PC-3 (cell line): ENCODE measurements at regions not wholly inside any gene's neighbourhood (a gene's known extent, or its start where the extent isn't known, plus 50 kb on each side); places are given as distances from the start of the nearest gene placed in this dataset.

Experiments
- ATAC-seq: fragments of 200-7000 bp; cut with Tn5 transposase; 2 replicates; pipeline ENCODE4 v1.9.1; 2020; ENCODE audit warnings: mild to moderate bottlenecking, moderate library complexity
- BruUV-seq: library from RNA; stranded (reverse); fragments of 400-500 nt; replicated peaks from 2 replicates; lab custom pipeline; 2021; lab: Mats Ljungman, UMichigan
- CTCF ChIA-PET: fragments of 300-600 bp; sonication (Branson Sonifier 250); formaldehyde crosslinking; loops from one replicate; lab custom pipeline; 2022; ENCODE audit warnings: antibody characterized with exemption; lab: Charles Lee
- POLR2A ChIA-PET: fragments of 300-600 bp; sonication (Branson Sonifier 250); formaldehyde crosslinking; loops from one replicate; lab custom pipeline; 2022; ENCODE audit warnings: antibody characterized with exemption; ENCODE audit not compliant: unreplicated experiment; lab: Charles Lee
- DNase-seq: peaks from one replicate; pipeline ENCODE4 v3.0.0-alpha.2; 2015
- H2AFZ ChIP-seq: fragments of 300-600 bp; sonication (generic); 2 replicates; pipeline ENCODE4 v1.6.0; 2016; ENCODE audit warnings: antibody characterized with exemption, low read length
- H3F3A ChIP-seq: fragments of 300-600 bp; sonication (generic); one replicate; pipeline ENCODE4 v1.6.0; 2017; ENCODE audit warnings: antibody characterized with exemption, low read length, control low read depth, mild to moderate bottlenecking; ENCODE audit not compliant: unreplicated experiment
- H3K27ac ChIP-seq: fragments of 300-600 bp; sonication (generic); 2 replicates; pipeline ENCODE4 v1.5.1; 2016; ENCODE audit warnings: mild to moderate bottlenecking, low read length
- H3K27me3 ChIP-seq: fragments of 300-600 bp; sonication (generic); 2 replicates; pipeline ENCODE4 v1.6.1; 2016; ENCODE audit warnings: low read length, mixed read lengths
- H3K36me3 ChIP-seq: fragments of 300-600 bp; sonication (generic); 2 replicates; pipeline ENCODE4 v1.6.1; 2016; ENCODE audit warnings: low read depth, mixed run types, low read length, mixed read lengths
- H3K4me1 ChIP-seq: fragments of 300-600 bp; sonication (generic); 2 replicates; pipeline ENCODE4 v1.5.1; 2016; ENCODE audit warnings: low read length; ENCODE audit not compliant: insufficient read depth
- H3K4me2 ChIP-seq: fragments of 300-600 bp; sonication (generic); 2 replicates; pipeline ENCODE4 v1.6.0; 2016; ENCODE audit warnings: low read length
- H3K4me3 ChIP-seq: fragments of 300-600 bp; sonication (generic); 2 replicates; pipeline ENCODE4 v1.5.1; 2016; ENCODE audit warnings: mild to moderate bottlenecking, low read length, mixed read lengths
- H3K79me2 ChIP-seq: fragments of 300-600 bp; sonication (generic); 2 replicates; pipeline ENCODE4 v1.6.1; 2017; ENCODE audit warnings: low read length, mixed read lengths
- H3K9ac ChIP-seq: fragments of 300-600 bp; sonication (generic); 2 replicates; pipeline ENCODE4 v1.6.0; 2016; ENCODE audit warnings: mild to moderate bottlenecking, low read length
- H3K9me2 ChIP-seq: fragments of 300-600 bp; sonication (generic); replicated peaks from 2 replicates; pipeline ENCODE4 v1.6.1; 2016; ENCODE audit warnings: mixed run types, low read length, mixed read lengths
- H3K9me3 ChIP-seq: fragments of 300-600 bp; sonication (generic); 2 replicates; pipeline ENCODE4 v1.6.1; 2016; ENCODE audit warnings: low read length, mixed read lengths
- H4K20me1 ChIP-seq: fragments of 300-600 bp; sonication (generic); 2 replicates; pipeline ENCODE4 v1.6.1; 2016; ENCODE audit warnings: low read length, mixed read lengths
- CTCF ChIP-seq: fragments of 300-600 bp; sonication (generic); conservative IDR thresholded peaks from 2 replicates; pipeline ENCODE4 v1.5.1; 2017; ENCODE audit warnings: antibody characterized with exemption, low read depth, mild to moderate bottlenecking, low read length
- EZH2 ChIP-seq: fragments of 300-600 bp; sonication (generic); IDR thresholded peaks from one replicate; pipeline ENCODE4 v1.6.1; 2017; ENCODE audit warnings: antibody characterized with exemption, mild to moderate bottlenecking, low read length; ENCODE audit not compliant: unreplicated experiment
- EZH2phosphoT487 ChIP-seq: fragments of 300-600 bp; sonication (generic); IDR thresholded peaks from 2 replicates; pipeline ENCODE4 v1.6.1; 2018; ENCODE audit warnings: mild to moderate bottlenecking, antibody characterized with exemption, low read length, borderline replicate concordance
- intact Hi-C: fragments of 100-400 bp; cut with micrococcal nuclease; formaldehyde crosslinking; loops from 2 replicates; pipeline ENCODE4 v1.9.0; 2023

- Histone ChIP-seq H3K36me3 (no peaks in the 10 kb centered on the region), H3K9me2 (no peaks in the 10 kb centered on the region), H2AFZ (no peak overlapping the region), H4K20me1 (no peaks in the 10 kb centered on the region), H3K79me2 (no peaks in the 10 kb centered on the region), H3K4me3 (no peak overlapping the region), H3K9ac (no peak overlapping the region), H3K4me2 (no peak overlapping the region), H3K9me3 (no peaks in the 10 kb centered on the region), H3K27ac (no peak overlapping the region), H3F3A (no peaks in the 10 kb centered on the region), H3K4me1 (no peaks in the 10 kb centered on the region), H3K27me3 (no peaks in the 10 kb centered on the region)
- BruUV-seq: no TSS peak
- no peak for TF ChIP-seq CTCF
- no peak for TF ChIP-seq EZH2
- TF ChIP-seq EZH2phosphoT487: no peak
- ATAC-seq: no peak
- CTCF ChIA-PET: no interaction called here
- DNase-seq: no peak
- POLR2A ChIA-PET: no interaction called here
- intact Hi-C loops: no loop called here
Measured at GRCh38 chr18:68323921-68324320, 391.0 kb downstream of the TMX3 start.

GRCh38 chr18:68316636-68317035 lies 398.3 kb downstream of the TMX3 start:
- Histone ChIP-seq H3K9me3 (no peaks in the 10 kb centered on the region), H2AFZ (peak overlapping the region; percentile 5), H3K9ac (no peak overlapping the region), H3K4me3 (no peak overlapping the region), H3K4me2 (peak overlapping the region; percentile 48), H4K20me1 (no peaks in the 10 kb centered on the region), H3K36me3 (no peaks in the 10 kb centered on the region), H3K9me2 (no peaks in the 10 kb centered on the region), H3F3A (no peaks in the 10 kb centered on the region), H3K27me3 (no peaks in the 10 kb centered on the region), H3K4me1 (no peaks in the 10 kb centered on the region), H3K27ac (no peak overlapping the region), H3K79me2 (no peaks in the 10 kb centered on the region)
- TF ChIP-seq EZH2 (no peak), CTCF (no peak), EZH2phosphoT487 (no peak)
- POLR2A ChIA-PET: interaction anchor here (0.6 to 0.7 kb wide), 2 partner anchors 53 to 612 kb away, joined by 3 to 4 read pairs; no protein-coding TSS in a partner anchor
- BruUV-seq: no TSS peak
- intact Hi-C loops: no loop called here
- CTCF ChIA-PET: no interaction called here
- DNase-seq (no peak), ATAC-seq (peak; percentile 31; the same call in 1 of the 2 replicates)

DNA sequence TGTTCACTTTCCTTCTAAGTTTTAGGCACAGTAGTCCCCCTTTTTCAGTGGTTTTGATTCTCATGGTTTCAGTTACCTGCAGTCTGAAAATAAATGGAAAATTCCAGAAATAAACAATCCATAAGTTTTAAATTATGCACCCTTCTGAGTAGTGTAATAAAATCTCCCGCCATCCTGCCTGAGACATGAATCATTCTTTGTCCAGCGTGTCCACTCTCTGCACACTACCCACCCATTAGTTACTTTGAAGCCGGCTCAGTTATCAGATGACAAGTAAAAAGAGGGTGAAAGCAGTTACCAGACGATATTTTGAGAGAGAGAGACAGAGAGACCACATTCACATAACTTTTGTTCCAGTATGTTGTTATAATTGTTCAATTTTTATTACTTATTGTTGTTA lies 400.5 kb downstream of the TMX3 start:
- peak overlapping the region; percentile 3; the same call in 1 of the 2 replicates for H2AFZ ChIP-seq
- peak; percentile 62; the same call in 1 of the 2 replicates for ATAC-seq
- H3K27me3 ChIP-seq: no peaks in the 10 kb centered on the region

More for the DNA sequence above, 400.5 kb downstream of the TMX3 start:
- CTCF ChIA-PET: no interaction called here
- BruUV-seq: no TSS peak
- no peaks in the 10 kb centered on the region for H3K4me1 ChIP-seq
- H3K36me3 ChIP-seq: no peaks in the 10 kb centered on the region
- no peak overlapping the region for H3K9ac ChIP-seq
- intact Hi-C loops: no loop called here
- POLR2A ChIA-PET: no interaction called here
- no peaks in the 10 kb centered on the region for H3K79me2 ChIP-seq
- H3K4me2 ChIP-seq: no peak overlapping the region
- no peak overlapping the region for H3K4me3 ChIP-seq
- TF ChIP-seq EZH2phosphoT487: no peak
- no peak for TF ChIP-seq EZH2
- TF ChIP-seq CTCF: no peak
- peak; percentile 40 for DNase-seq
- no peaks in the 10 kb centered on the region for H3K9me2 ChIP-seq
- no peaks in the 10 kb centered on the region for H4K20me1 ChIP-seq
- no peak overlapping the region for H3K27ac ChIP-seq
- H3F3A ChIP-seq: no peaks in the 10 kb centered on the region
- H3K9me3 ChIP-seq: no peaks in the 10 kb centered on the region
